IPS DF 19.7 (cell line): ENCODE measurements at regions not wholly inside any gene's neighbourhood (a gene's known extent, or its start where the extent isn't known, plus 50 kb on each side); places are given as distances from the start of the nearest gene placed in this dataset.

Source experiments
- DNase-seq: peaks from one replicate; pipeline ENCODE4 v3.0.0-alpha.2; 2013; ENCODE audit warnings: low read depth, low spot score

DNA sequence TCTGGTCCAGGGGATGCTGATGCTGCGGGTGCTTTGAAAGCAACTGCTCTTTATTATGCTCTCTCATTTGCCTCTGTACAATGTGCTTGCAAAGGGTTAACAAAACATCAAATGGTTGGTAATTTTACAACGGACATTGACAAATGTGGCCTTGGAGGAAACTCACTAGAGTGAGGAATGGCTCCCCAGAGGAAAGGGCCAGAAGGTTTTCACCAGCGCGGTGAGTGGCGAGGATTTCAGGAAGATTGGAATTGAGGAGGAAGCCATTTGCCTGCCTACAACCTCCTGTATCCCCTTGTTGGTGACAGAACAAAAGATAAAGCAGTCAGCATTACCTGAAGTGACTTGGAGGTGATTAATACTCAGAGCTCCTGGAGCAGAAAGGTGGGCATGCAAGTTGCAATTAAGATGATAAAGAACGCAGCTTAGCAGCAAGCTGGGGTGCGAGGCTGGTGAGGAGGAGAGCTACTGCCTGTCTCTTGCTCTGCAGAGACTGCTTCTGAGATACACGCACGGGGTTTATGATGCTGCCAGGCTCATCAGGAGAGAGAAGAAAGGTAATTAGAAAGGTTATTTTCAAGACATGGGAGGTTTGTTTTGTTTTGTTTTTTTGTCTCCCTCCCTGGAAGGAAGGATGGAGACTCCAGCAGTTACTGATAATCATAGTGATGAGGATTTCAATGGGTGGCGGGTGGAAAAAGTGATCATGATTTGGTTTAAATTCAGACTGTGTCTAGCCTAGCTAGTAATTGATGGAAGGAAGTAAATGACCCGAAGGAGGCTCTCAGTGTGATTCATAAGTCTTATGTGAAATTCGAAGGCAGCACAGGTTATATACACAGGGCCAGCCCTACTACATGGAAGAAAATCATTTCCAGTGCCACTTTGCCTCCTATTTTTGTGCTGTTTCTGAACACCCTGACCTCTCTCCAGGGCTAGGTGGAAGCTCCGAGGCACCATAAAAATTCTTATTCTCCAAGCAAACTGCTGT lies 141.6 kb upstream of the DTNBP1 start:
- DNase-seq = no peak

DNA sequence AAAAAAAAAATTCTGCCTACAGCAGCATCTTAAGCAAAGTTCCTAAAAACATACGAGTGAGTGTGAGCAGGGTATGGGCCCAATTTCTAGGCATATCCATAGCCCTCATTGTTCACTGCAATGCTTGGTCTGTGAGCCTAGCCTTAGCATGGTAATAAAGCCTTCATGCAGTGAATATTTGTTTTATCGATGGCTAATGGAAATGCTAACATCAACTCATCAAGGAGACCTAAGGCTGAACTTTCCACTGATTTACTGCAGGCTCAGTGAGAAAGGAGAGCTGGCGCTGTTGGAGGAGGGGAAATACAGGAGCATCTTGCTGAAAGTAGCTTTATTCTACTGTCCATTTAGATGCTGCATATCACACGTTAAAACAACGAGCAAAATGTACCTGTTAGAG lies 139.6 kb upstream of the DTNBP1 start:
- DNase-seq = no peak

DNA sequence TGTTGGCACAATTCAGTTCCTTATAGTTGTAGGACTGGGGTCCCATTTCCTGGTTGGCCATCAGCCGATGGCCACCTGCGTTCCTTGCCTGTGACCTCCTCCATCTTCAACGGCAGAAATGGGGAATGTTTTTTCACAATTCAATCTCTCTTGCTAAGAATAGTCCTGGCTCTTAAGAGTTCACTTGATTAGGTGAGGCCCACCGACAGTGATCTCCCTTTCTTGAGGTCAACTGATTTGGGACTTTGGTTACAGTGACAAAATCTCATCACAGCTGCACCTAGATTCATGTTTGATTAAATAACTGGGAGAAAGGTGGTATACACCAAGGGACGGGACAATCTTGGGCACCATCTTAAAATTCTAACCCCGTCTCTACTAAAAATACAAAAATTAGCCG lies 139.1 kb upstream of the DTNBP1 start:
- no peak for DNase-seq

DNA sequence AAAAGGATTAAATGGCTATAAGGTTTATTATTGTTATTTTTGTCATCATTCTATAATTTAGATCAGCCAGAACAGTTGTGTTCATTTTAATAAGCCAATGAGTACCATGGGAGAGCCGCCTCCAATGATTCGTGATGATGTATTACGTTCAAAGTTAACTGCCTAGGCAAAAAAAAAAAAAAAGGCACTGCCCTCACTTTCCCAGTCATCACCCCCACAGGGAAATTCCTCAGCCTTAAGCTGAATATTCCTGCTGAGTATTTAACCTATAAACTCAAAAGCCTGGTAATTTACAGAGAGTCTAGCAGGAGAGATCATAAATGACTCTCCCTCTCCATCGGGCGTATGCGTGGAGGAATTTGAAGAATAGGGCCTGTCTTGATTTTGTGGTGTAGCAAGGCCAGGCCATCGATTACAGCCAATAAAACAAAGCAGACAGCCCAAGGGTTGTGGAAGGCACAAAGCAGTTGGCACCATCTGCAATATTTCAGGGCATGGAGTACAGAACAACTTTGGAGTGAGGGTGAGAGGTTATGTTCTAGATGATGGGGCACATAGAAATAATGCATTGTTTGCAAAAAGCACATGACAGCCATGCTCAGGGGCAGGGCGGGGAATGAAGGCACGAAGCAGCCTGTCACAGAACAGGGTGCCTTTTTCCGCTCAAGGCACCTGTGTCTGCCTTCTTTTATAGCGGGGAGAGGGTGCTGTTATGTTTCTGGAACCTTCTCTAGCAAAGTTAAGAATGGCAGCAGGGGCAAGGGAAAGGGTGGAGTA lies 138.2 kb upstream of the DTNBP1 start:
- DNase-seq = no peak

DNA sequence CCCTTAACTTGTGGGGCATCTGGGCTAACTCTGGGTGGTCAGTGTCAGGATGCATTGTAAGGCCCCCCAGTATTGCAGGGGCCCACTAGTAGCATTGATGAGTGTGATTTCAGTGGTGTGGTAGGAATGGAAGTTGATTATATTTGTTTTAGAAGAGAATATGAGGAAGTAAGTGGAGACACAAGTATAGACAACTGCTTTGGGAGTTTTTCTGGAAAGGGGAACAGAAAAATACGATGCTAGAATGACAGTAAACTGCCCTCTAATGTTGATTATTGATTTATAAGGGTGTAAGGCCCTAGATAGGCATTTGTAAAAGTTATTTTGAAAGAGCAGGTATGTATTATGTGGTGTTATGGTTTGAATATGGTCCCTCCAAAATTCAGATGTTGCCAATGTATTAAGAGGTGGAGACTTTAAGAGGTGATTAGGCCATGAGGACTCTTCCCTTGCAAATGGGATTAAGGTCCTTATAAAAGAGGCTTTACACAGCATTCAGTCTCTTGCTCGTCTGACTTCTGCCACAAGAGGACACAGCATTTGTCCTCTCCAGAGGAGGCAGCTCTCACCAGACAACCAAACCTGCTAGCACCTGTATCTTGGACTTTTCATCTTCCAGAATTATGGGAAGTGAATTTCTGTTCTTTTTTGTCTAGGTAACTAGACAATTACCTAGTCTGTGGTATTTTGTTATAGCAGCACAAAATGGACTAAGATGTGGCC lies 135.9 kb upstream of the DTNBP1 start:
- no peak for DNase-seq

DNA sequence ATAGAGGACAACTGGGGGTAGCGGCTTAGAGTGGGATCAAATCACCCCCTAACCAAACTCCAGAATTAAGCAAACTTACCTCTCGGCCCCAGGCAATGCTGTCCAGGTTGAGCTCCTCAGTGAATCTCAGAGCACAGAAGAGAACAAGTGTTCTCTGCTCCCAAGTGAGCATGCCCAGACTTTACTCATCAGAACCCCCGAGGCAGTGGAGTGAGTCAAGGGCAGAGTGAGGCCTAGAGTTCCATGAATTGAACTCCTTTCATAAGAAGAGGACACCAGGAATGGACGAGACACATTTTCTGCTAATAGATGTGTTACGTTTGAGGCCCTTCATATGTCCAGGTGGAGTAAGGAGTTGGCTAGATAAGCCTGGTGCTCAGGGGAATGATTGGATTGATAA lies 134.0 kb upstream of the DTNBP1 start:
- DNase-seq = no peak

DNA sequence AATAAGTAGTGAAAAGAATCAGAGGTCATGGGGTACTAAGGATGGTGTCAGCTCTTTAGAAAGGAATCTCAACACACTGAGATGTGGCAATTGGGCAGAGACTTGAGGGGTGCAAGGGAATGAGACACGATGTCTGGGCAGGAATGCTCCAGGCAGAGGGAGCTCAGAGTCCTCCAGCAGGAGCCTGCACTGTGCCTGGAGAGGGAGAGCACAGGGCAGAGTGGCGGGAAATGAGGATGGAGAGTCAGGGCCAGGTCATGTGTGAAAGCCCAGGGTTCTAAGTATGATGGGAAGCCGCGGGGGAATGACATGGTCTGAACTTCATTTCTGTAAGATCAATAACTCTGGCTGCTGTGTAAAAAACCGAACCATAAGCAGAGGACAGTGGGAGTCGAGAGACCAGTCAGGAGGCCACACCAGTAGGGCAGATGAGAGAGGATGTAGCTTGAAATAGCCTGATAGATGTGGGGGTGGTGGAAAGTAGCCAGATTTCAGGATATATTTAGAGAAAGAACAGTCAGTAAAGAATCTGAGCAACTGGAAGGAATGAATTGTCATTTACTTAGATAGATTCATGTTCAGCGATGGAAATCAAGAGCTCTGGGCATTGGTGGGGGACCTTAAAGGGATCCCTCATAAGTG lies 133.4 kb upstream of the DTNBP1 start:
- DNase-seq = no peak

DNA sequence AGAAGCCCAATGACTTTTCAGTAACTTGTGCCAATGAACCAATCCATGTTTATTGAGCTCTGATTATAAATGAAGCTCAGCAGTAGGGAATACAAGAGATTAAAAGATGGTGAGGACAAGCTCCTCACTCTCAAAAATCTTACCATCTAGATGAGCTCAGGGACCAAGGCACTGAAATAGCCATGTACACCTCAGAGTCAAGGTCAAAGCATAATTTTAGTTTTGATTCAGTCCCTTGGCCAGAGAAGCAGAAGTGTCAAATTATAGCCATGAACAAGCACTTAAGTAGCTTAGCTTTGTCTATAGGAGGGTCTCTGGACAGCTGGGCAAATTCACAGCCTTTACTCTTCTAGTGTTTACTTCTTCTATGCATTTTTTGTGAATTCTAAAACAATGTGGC lies 131.0 kb upstream of the DTNBP1 start:
- DNase-seq = no peak

DNA sequence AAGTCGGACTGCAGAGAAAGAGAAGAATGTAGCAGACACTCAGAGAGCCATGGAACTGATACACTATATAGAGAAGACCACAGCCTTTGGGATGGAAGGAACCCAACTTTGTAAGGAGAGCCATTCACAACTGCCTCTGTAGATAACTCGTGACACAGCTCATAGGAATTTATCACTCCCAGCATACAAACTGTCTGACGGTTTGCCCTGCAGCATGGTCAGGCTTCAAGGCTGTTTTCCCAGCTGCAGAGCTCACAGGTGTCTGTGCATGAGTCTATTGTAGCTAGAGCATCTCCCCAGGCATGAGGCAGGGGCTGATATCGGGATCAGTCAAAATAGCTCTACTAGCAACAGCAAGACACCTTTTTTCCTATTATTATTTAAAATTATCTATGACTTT lies 130.5 kb upstream of the DTNBP1 start:
- DNase-seq = no peak

DNA sequence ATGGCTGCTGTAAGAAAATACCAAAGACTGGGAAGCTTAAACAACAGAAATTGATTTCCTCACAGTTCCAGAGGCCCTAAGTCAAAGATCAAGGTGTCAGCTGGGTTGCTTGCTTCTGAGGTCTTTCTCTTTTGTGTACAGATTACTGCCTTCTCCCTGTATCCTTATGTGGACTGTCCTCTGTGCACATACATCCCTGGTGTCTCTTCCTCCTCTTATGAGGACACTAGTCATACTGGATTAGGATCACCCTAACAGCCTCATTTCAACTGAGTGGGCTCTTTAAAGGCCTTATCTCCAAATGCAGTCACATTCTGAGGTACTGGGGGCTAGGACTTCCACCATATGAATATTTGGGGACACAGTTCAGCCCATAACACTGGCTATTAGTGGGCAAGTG lies 130.0 kb upstream of the DTNBP1 start:
- no peak for DNase-seq

DNA sequence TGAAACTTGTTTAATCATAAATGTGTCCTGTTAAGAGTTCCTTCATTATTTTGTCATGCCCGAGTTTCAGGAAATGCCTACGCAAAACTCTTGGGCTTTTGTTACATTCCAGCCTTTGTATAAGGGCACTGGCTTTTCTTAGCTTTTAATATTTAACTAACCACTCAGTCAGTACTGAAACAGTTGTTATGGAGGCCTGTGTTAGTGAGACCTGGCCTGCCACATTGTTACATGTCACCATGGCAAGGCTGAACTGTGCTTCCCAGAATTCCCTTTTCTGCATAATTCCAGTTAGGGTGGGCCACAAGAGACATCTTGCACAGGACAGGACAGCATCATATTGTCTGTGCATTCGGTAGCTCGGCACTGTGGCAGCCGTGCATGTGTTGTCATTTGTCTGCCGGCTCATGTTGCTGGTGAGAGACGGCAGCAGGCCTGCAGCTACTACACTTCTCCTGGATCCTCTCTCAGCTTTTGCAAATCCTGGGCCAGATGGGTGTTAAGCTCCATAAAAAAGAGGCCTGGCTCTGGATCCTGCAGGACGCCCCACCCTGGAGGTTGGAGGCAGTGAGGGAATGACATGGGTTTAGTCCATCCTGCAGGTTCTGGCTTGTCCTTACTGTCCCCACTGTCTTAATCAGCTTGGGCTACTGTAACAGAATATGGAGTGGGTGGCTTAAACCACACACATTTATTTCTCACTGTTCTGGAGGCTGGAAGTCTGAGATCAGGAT lies 128.8 kb upstream of the DTNBP1 start:
- DNase-seq = no peak

DNA sequence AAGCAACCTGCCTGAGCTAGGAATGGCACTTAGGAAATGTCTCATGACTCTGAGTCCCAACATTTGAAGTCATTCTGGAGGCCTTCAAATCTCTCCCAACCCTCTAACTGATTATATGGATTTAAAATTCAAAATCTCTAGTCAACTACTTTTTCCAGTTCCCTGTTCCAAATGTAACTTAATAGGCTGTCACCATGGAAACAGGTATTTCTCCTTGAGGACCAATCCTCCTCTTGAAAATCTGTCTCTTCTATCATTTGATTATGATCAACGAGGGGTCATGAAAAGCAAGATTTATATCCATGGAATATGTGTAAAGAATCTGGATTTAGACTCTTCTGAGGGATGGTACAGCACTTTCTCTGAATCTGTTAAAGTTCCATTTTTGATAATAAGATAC lies 127.3 kb upstream of the DTNBP1 start:
- no peak for DNase-seq

DNA sequence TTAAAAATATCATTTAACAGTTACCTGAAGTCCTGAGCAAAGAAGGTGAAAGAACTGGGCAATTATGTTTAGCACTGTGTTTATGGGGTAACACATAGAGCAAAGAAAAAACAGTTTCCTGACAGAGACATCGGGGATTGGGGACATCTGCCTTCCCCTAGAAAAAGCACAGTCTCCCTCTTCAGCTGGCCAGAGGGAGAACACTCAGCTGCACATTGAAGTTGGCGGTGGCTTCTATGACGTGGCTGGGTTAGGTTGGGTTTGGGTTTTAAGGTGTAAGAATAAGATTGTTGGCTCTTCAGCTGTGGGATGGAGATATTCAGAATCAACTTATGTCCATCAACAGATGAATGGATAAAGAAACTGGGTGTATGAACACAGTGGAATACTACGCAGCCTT lies 124.0 kb upstream of the DTNBP1 start:
- DNase-seq = no peak

DNA sequence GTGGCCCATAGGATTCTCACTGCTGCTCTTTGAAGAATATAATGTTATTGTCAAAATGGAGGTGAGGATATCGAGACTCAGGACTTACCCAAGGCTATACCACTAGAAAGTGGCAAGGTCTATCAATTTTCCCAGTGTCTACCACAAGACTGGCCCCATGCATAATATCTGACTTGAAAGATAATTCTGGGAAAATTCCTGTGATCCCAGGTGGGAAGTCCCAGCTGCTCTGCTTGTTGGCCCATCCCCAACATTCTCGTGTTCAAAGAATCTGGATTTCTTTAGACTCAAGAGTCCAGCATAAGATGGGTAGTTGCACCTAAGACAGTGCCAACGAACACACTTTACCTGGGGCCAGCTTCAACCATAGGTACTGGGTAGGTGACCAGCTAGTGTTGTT lies 120.7 kb upstream of the DTNBP1 start:
- DNase-seq = no peak

DNA sequence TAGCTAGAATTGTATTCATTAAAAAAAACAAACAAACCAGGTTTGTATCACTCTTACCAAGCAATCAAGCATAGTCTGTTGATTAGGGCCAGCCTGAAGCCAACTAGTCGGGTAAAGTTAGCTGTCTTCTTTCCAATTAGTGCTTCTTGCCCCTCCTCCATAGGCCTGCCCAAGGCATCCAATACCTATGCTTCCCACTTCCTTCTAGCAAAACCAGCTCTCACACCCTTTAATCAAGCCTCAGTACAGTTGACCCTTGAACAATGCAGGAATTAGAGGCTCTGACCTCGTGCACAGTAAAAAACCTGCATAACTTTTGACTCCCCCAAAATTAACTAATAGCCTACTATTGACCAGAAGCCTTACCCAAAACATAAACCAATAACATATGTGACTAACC lies 119.1 kb upstream of the DTNBP1 start:
- no peak for DNase-seq

DNA sequence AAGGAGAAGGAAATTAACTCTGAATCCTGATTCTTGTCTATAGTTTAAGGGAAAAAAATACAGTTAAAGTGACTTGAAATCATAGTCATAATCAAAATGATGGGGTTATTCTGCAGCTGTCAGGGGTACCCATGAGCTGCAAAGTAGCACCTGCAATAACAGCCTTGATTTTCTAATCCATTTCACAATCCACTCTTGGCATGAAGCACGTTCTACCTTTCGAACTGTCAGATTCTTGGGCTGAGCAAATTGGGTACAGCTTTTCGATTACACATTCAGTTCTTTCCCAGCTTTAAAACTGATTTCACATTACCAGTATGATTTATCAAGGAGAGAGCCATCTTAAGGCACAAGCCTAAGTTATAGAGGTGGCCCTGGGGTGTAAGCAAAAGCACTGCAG lies 118.5 kb upstream of the DTNBP1 start:
- no peak for DNase-seq

DNA sequence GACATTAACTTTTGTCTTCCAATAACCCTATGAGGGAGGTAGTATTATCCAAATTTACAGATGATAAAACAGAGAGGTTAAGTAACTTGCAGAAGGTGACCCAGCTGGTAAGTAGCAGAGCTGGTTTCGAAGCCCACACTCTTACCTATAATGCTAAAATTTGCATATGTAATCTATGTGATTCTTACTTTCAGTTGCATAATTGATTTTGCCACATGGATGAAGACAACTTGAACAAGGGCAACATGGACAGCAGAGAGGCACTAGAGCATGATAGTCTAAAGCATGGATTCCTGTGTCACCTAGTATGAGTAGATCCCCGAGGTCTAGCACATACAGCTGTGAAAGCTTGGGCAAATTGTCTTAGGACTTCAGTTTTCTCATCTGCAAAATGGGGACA lies 117.6 kb upstream of the DTNBP1 start:
- no peak for DNase-seq

DNA sequence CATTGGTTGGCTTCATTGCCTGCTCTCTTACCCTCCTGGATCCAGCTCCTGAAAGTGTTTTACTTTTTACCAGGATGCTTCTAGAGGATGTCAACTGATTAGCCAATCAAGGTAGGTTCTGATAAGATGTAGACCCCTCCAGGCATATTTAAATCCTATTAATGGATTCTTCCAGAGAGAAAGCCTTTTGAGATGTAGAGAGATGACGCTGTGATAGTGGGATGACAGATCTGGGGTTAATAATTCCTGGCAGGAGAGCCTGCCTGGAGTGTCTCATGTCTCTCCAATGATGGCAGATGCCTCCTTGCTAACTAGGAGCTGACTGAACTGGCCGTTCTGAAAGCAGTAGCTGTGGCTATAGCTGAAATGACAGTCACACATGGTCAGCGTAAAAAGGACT lies 116.9 kb upstream of the DTNBP1 start:
- DNase-seq = no peak

DNA sequence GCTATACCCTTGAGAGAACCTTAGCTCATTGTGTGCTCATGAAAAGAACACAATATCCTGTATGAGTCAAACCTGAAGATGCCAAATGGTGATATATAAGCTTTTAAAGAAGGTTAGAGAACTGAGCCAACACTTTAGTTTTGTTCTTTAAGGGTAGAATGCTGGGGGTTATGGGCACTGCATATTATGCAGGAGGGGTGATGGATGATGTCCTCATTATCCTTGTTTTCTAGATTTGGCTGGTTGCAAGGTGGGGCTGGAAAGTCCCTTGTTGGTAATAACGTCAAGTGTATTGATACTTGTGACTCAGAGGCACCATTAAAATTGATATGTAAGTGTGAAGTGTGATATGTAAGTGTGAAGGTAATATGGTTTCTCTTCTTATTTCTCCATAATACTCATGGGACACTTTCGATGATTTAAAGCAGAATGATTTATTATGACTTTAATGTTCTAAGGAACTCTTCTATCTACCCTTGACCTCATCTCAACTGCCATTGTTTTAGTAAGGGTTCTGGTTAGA lies 113.7 kb upstream of the DTNBP1 start:
- DNase-seq = no peak

DNA sequence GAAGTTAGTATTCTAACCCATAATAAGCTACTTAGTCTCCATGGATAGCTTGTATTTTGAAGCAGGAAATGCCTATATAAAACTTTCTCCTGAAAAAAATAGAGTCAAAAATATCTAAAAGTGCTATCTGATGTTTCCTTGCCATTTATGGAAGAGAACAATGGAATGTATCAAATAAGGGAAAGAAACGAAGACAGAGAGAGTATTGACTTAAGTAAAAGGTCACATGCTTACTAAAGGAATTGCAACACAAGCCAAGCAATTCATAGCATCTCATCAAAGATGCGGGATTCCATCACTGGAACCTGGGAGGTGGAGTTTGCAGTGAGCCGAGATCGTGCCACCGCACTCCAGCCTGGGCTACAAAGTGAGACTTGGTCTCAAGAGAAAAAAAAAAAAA lies 112.9 kb upstream of the DTNBP1 start:
- DNase-seq = no peak
